Smooth muscle cell (in vitro differentiated cells): ENCODE measurements at regions not wholly inside any gene's neighbourhood (a gene's known extent, or its start where the extent isn't known, plus 50 kb on each side); places are given as distances from the start of the nearest gene placed in this dataset.

Source experiments
- DNase-seq: peaks from one replicate; lab custom pipeline; 2025; ENCODE audit not compliant: unreplicated experiment; lab: John Stamatoyannopoulos, UW
- H2AFZ ChIP-seq: fragments of 200-600 bp; sonication (generic); 2 replicates; pipeline ENCODE4 v1.6.0; 2016; ENCODE audit warnings: antibody characterized with exemption, low read depth, mild to moderate bottlenecking
- H3F3A ChIP-seq: fragments of 200-600 bp; sonication (generic); 2 replicates; pipeline ENCODE4 v1.6.0; 2017; ENCODE audit warnings: antibody characterized with exemption, low read depth
- H3K27ac ChIP-seq: fragments of 200-600 bp; sonication (generic); 2 replicates; pipeline ENCODE4 v1.5.1; 2016; ENCODE audit warnings: low read depth, mild to moderate bottlenecking
- H3K27me3 ChIP-seq: fragments of 200-600 bp; sonication (generic); 2 replicates; pipeline ENCODE4 v1.6.1; 2016; ENCODE audit warnings: low read depth, mild to moderate bottlenecking
- H3K36me3 ChIP-seq: fragments of 200-600 bp; sonication (generic); 2 replicates; pipeline ENCODE4 v1.5.1; 2016; ENCODE audit warnings: low read depth
- H3K4me1 ChIP-seq: fragments of 200-600 bp; sonication (generic); 2 replicates; pipeline ENCODE4 v1.5.1; 2016; ENCODE audit warnings: low read depth
- H3K4me2 ChIP-seq: fragments of 200-600 bp; sonication (generic); 2 replicates; pipeline ENCODE4 v1.6.0; 2016; ENCODE audit warnings: mild to moderate bottlenecking
- H3K4me3 ChIP-seq: fragments of 200-600 bp; sonication (generic); 2 replicates; pipeline ENCODE4 v1.5.1; 2016; ENCODE audit warnings: mild to moderate bottlenecking
- H3K79me2 ChIP-seq: fragments of 200-600 bp; sonication (generic); 2 replicates; pipeline ENCODE4 v1.6.0; 2016; ENCODE audit warnings: low read depth, mild to moderate bottlenecking
- H3K9ac ChIP-seq: fragments of 200-600 bp; sonication (generic); 2 replicates; pipeline ENCODE4 v1.6.0; 2016; ENCODE audit warnings: low read depth
- H3K9me3 ChIP-seq: fragments of 200-600 bp; sonication (generic); replicated peaks from 2 replicates; pipeline ENCODE4 v1.5.1; 2016; ENCODE audit warnings: low read depth
- H4K20me1 ChIP-seq: fragments of 200-600 bp; sonication (generic); 2 replicates; pipeline ENCODE4 v1.6.0; 2016; ENCODE audit warnings: low read depth
- WGBS: methylation state at CpG from one replicate; pipeline ENCODE4 v1.1.7; 2016; ENCODE audit warnings: low lambda C conversion rate; 5-methylcytosine and 5-hydroxymethylcytosine counted together
- TF ChIP-seq, protein P1 (sequence below): fragments of 200-600 bp; sonication (generic); IDR thresholded peaks from 2 replicates; pipeline ENCODE4 v1.5.1; 2017; ENCODE audit warnings: borderline replicate concordance, mild to moderate bottlenecking, antibody characterized with exemption; ENCODE audit not compliant: insufficient read depth, poor library complexity, severe bottlenecking

- Histone ChIP-seq H2AFZ (no peak overlapping the region), H3K79me2 (no peaks in the 10 kb centered on the region), H3K4me2 (no peak overlapping the region), H3K9ac (no peak overlapping the region), H3K4me3 (no peak overlapping the region), H3K4me1 (no peaks in the 10 kb centered on the region), H3K9me3 (no peaks in the 10 kb centered on the region), H3F3A (no peaks in the 10 kb centered on the region), H4K20me1 (no peaks in the 10 kb centered on the region), H3K36me3 (no peaks in the 10 kb centered on the region), H3K27ac (no peak overlapping the region), H3K27me3 (no peaks in the 10 kb centered on the region)
- DNase-seq: no peak
- WGBS: 95% methylated on average over 1 of the region's 1 CpG
- TF ChIP-seq, protein P1, sequence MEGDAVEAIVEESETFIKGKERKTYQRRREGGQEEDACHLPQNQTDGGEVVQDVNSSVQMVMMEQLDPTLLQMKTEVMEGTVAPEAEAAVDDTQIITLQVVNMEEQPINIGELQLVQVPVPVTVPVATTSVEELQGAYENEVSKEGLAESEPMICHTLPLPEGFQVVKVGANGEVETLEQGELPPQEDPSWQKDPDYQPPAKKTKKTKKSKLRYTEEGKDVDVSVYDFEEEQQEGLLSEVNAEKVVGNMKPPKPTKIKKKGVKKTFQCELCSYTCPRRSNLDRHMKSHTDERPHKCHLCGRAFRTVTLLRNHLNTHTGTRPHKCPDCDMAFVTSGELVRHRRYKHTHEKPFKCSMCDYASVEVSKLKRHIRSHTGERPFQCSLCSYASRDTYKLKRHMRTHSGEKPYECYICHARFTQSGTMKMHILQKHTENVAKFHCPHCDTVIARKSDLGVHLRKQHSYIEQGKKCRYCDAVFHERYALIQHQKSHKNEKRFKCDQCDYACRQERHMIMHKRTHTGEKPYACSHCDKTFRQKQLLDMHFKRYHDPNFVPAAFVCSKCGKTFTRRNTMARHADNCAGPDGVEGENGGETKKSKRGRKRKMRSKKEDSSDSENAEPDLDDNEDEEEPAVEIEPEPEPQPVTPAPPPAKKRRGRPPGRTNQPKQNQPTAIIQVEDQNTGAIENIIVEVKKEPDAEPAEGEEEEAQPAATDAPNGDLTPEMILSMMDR: no peak
These were observed 670.3 kb downstream of the TBL1XR1 start for GRCh38 chr3:176526942-176527341.

DNA sequence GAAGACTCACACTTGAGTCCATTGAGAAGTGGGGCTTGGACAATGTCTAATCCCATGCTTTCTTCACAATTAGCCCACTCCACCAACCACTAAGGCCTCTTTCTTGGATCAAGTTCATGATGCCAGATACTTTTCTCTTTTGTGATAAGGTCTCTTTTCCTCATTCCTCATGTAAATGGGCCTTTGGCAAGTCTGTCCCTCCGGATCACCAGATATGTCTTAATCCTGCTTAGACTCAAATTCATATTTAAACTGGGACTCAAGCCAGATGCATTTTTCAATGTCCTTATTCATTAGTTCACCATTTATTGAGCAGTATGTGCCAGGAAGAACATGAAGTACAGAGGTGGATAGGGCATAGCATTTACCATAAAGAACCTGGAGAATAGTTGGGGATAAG, 671.1 kb downstream of the TBL1XR1 start:
- no peak overlapping the region for H2AFZ ChIP-seq
- no peaks in the 10 kb centered on the region for H3F3A ChIP-seq
- H3K27ac ChIP-seq: no peak overlapping the region
- no peak for DNase-seq
- no peak overlapping the region for H3K9ac ChIP-seq
- H3K36me3 ChIP-seq: no peaks in the 10 kb centered on the region
- H3K4me3 ChIP-seq: no peak overlapping the region
- H3K79me2 ChIP-seq: no peaks in the 10 kb centered on the region
- no peaks in the 10 kb centered on the region for H4K20me1 ChIP-seq
- no peak overlapping the region for H3K4me2 ChIP-seq
- 67% methylated on average over 1 of the region's 1 CpG for WGBS
- TF ChIP-seq, protein P1: no peak
- H3K4me1 ChIP-seq: no peaks in the 10 kb centered on the region
- H3K27me3 ChIP-seq: no peaks in the 10 kb centered on the region
- no peaks in the 10 kb centered on the region for H3K9me3 ChIP-seq

DNA sequence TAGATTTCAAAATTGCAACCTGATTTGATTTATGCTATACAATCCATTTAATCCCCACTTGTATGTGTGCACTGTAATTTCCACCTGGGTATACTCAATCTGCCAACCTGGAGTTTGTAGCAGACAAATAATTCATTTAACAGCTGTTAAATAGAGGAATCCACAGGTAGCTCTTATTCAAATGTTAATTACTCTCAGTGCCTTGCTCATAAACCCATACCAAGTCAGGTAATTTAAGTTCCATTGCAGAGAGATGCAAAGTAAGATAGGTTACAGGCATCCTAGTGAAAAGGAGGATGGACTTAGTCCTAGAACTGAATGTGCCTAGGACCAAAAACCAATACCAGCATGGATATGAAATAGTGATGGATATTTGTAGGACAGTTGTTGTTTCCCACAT, 674.2 kb downstream of the TBL1XR1 start:
- Histone ChIP-seq H2AFZ (no peak overlapping the region), H4K20me1 (no peaks in the 10 kb centered on the region), H3K36me3 (no peaks in the 10 kb centered on the region), H3K27me3 (no peaks in the 10 kb centered on the region), H3K4me3 (no peak overlapping the region), H3K9me3 (no peaks in the 10 kb centered on the region), H3K4me1 (no peaks in the 10 kb centered on the region), H3K4me2 (no peak overlapping the region), H3K27ac (no peak overlapping the region), H3K79me2 (no peaks in the 10 kb centered on the region), H3K9ac (no peak overlapping the region), H3F3A (no peaks in the 10 kb centered on the region)
- DNase-seq: no peak
- TF ChIP-seq, protein P1: no peak

- Histone ChIP-seq H4K20me1 (no peaks in the 10 kb centered on the region), H2AFZ (no peak overlapping the region), H3K4me3 (no peak overlapping the region), H3K27ac (no peak overlapping the region), H3K4me1 (no peaks in the 10 kb centered on the region), H3K79me2 (no peaks in the 10 kb centered on the region), H3K4me2 (no peak overlapping the region), H3K9me3 (no peaks in the 10 kb centered on the region), H3K36me3 (no peaks in the 10 kb centered on the region), H3F3A (no peaks in the 10 kb centered on the region), H3K27me3 (no peaks in the 10 kb centered on the region), H3K9ac (no peak overlapping the region)
- DNase-seq: no peak
- 76% methylated on average over 1 of the region's 1 CpG for WGBS
- TF ChIP-seq, protein P1: no peak
These were observed 674.8 kb downstream of the TBL1XR1 start for GRCh38 chr3:176522436-176522835.
